IPS-NIHi11 (cell line): ENCODE measurements at regions not wholly inside any gene's neighbourhood (a gene's known extent, or its start where the extent isn't known, plus 50 kb on each side); places are given as distances from the start of the nearest gene placed in this dataset.
"Not testable (repeated sequence)": the region's sequence is repeated elsewhere in the genome, so short reads cannot be mapped to it uniquely, and the experiment has no call there.

Experiments
- DNase-seq: peaks from one replicate; pipeline ENCODE4 v3.0.0; 2012; ENCODE audit warnings: mixed read lengths, low spot score

- DNase-seq: no peak
Observed at GRCh38 chr10:30170814-30171213, 111.4 kb upstream of the JCAD start.

GRCh38 chr10:30170146-30170545, 110.8 kb upstream of the JCAD start:
- no peak for DNase-seq

- DNase-seq: no peak
Observed at GRCh38 chr10:30169342-30169741, 110.0 kb upstream of the JCAD start.

- no peak for DNase-seq
Observed at GRCh38 chr10:30166929-30167328, 107.5 kb upstream of the JCAD start.

- not testable (repeated sequence) for DNase-seq
Observed at GRCh38 chr10:30163410-30163809, 104.0 kb upstream of the JCAD start.

DNA sequence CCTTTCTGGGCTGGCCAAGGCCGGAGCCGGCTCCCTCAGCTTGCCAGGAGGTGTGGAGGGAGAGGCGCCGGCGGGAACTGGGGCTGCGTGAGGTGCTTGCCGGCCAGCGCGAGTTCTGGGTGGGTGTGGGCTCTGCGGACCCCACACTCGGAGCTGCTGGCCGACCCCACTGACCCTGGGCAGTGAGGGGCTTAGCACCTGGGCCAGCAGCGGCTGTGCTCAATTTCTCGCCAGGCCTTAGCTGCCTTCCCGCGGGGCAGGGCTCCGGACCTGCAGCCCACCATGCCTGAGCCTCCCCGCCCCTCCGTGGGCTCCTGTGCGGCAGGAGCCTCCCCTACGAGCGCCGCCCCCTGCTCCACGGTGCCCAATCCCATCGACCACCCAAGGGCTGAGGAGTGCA, 103.4 kb upstream of the JCAD start:
- DNase-seq: not testable (repeated sequence)

- DNase-seq: peak; percentile 34
Observed at GRCh38 chr10:30160271-30160982, 101.0 kb upstream of the JCAD start.

DNA sequence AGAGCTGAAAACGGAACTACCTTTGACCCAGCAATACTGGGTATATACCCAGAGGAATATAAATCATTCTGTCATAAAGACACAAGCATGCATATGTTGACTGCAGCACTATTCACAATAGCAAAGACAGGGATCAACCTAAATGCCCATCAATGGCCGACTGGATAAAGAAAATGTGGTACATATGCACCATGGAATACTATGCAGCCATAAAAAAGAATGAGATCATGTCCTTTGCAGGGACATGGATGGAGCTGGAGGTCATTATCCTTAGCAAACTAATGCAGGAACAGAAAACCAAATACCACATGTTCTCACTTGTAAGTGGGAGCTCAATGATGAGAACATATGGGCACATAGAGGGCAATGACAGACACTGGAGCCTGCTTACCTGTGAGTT, 100.2 kb upstream of the JCAD start:
- not testable (repeated sequence) for DNase-seq

- no peak for DNase-seq
Observed at GRCh38 chr10:30158325-30158960, 99.1 kb upstream of the JCAD start.

DNA sequence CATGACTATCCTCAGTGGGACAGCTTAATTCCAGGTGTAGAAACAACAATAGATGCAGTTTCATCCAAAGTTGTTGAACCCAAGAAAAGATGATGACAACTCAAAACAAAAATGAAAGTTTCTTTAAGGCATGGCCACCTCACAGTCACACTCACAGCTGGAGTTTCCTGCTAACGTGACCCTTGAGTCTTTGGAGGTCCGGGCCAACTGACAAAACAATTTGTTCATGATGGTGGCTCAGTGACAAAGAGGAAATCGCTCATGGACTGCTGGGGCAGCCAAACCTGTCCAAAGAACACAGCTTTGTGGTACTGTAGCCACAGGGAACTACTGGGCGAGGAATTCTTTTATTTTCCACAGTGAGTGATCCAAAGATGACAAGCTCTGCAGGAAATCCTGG, 96.0 kb upstream of the JCAD start:
- no peak for DNase-seq

- no peak for DNase-seq
Observed at GRCh38 chr10:30154561-30154960, 95.2 kb upstream of the JCAD start.

GRCh38 chr10:30154126-30154525, 94.7 kb upstream of the JCAD start:
- no peak for DNase-seq

GRCh38 chr10:30151581-30152389, 92.4 kb upstream of the JCAD start:
- no peak for DNase-seq

GRCh38 chr10:30141423-30141822, 82.0 kb upstream of the JCAD start:
- no peak for DNase-seq

- no peak for DNase-seq
Observed at GRCh38 chr10:30134171-30134945, 75.0 kb upstream of the JCAD start.

DNA sequence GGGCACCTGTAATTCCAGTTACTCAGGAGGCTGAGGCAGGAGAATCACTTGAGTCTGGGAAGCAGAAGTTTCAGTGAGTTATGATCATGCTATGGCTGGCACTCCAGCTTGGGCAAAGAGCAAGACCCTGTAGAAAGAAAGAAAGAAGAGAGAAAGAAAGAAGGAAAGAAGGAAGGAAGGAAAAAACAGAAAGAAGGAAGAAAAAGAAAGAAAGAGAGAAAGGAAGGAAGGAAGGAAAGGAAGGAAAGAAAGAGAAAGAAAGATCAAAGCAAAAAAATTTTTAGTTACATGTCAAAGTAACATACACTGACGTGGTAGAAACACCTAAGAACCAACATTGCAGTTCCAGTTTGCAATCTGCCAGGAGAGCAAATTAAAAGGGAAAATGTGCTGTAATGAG, 73.8 kb upstream of the JCAD start:
- no peak for DNase-seq

DNA sequence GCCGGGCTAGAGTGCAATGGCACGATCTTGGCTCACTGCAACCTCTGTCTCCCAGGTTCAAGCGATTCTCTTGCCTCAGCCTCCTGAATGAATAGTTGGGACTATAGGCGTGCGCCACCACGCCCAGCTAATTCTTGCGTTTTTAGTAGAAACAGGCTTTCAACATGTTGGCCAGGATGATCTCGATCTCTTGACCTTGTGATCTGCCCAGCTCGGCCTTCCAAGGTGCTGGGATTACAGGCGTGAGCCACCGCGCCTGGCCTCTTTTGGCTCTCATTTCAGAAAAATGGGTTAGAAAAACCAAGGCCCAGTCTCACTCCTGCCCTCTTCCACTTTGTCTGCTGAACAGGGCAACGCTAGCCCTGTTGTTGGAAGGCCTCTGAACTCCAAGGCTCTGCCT, 72.0 kb upstream of the JCAD start:
- not testable (repeated sequence) for DNase-seq

DNA sequence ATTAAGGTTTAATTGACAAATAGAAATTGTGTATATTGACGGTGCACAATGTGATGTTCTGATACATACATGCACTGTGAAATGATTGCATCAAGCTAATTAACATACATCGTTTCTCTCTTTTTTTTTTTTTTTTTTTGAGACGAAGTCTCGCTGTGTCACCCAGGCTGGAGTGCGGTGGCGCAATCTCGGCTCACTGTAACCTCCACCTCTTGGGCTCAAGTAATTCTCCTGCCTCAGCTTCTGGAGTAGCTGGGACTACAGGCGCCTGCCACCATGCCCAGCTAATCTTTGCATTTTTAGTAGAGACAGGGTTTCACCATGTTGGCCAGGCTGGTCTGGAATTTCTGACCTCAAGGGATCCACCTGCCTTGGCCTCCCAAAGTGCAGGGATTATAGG, 69.9 kb upstream of the JCAD start:
- not testable (repeated sequence) for DNase-seq

DNA sequence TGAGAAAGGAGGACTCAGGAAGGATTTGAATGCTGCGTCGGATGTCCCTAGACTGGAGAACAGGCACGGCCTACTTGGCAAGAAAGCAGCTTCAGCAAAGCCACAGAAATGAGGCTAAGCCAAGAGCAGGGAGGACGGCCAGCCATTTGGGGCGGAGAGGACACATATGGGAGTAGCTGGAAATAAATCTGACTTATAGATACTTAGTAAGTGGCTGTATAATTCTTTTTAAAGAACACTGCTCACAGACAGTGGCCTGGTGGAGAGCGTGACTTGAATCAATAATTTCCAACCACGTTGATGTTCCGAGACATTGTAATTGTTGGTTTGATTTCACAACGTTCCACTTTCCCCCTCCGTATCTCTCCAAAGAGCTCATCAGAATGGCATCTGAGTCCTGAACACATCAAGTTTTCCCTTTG, 67.7 kb upstream of the JCAD start:
- DNase-seq: no peak

DNA sequence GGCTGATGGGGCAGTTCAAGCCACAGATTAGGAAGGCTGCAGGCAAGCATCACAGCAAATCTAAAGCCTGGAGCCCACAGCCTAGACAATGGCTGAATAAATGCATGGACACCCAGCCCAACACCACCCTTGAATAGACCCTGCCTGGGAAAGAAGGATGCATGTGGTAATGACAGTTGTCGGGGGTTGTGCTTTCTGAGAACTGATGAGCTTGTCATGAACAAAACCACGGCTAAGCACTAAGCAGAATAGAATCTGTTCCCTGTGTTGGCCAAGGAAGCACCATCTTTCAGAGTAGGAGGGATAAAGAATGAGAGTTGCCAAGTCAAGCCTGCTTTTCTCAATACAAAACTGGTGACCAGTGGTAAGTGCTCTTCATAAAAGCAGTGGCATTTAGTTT, 66.1 kb upstream of the JCAD start:
- no peak for DNase-seq

GRCh38 chr10:30124704-30125103, 65.3 kb upstream of the JCAD start:
- no peak for DNase-seq

DNA sequence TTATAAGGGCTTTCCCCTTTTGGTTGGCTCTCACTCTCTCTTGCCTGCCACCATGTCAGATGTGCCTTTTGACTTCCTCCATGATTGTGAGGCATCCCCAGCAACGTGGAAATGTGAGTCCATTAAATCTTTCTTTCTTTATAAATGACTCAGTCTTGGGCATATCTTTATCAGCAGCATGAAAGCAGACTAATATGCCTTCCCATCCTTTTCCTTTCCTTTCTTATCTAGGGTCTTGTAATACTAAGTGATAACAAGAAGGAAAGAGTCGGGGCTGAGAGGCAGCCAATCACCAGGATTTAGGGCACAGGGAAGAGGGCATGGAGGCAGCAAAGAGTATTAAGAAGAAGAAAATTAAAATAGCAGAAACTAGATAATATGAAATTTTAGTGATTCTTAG, 62.0 kb upstream of the JCAD start:
- no peak for DNase-seq
